GM21526 (cell line): ENCODE measurements at regions not wholly inside any gene's neighbourhood (a gene's known extent, or its start where the extent isn't known, plus 50 kb on each side); places are given as distances from the start of the nearest gene placed in this dataset.

Experiments
- ATAC-seq: cut with Tn5 transposase; IDR thresholded peaks from one replicate; pipeline ENCODE4 v1.9.1; 2021; ENCODE audit warnings: moderate library complexity; ENCODE audit not compliant: unreplicated experiment, low FRiP score

GRCh38 chr4:110675426-110675825 is 52.5 kb upstream of the PITX2 start:
- ATAC-seq = no peak

DNA sequence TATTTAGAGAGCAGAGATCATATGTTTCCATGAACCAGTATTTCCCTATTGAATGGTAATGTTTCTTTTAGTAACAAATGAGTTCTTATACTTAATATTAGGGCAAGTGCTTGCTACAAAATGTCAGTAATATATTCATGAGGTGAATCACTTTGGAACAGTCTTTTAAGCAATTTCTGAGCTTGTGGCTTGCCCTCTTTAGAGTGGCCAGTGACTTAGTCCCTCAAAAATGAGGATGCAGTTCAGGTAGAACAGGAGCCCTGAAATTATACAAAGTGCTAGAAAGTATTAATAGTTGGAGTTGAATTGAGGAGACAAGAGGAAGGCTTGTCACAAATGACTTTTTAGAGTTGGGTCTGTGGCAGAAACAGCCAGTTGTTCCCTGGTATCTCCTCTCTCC is 53.4 kb upstream of the PITX2 start:
- ATAC-seq = no peak

DNA sequence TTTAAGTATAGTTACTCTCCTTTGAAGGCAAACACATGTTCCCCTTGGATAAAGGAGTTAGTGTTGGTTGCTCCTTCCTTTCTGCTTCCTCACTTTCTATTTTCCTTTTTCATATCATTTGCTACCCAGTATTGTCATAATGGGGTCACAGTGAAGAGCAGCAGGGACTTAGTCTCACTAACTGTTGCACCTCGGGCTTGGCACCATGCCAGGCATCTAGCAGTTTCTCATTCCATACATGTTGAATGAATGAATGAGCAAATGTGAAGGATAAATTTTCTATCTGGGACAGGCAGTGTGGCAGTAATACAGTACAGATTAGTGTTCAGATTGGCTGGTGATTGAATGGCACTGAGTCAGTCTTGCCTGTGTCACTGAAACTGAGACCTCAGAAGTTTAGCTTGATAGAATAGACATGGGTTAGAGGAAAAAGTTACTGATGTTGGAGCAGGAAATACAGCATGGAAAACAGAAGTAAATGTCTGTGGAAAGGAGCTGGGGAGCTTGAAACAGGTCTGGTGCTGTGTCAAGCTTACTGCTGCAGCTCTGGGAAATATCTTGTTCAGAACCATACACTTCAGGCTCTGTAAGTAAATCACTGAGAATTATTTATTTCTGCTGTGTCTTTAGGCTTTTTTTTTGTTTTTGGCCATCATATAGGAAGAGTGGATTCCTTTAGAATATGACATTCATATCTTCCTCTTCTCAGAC is 55.8 kb upstream of the PITX2 start:
- no peak for ATAC-seq

- no peak for ATAC-seq
These were observed 57.4 kb upstream of the PITX2 start for GRCh38 chr4:110680265-110680664.

GRCh38 chr4:110681381-110681780 is 58.5 kb upstream of the PITX2 start:
- no peak for ATAC-seq

- ATAC-seq = no peak
These were observed 59.4 kb upstream of the PITX2 start for GRCh38 chr4:110682311-110682710.

GRCh38 chr4:110683601-110684000 is 60.7 kb upstream of the PITX2 start:
- no peak for ATAC-seq

- ATAC-seq = no peak
These were observed 79.4 kb upstream of the PITX2 start for GRCh38 chr4:110702326-110702725.

GRCh38 chr4:110704748-110705439 is 82.0 kb upstream of the PITX2 start:
- ATAC-seq = no peak

- ATAC-seq = no peak
These were observed 82.5 kb upstream of the PITX2 start for GRCh38 chr4:110705440-110705782.

DNA sequence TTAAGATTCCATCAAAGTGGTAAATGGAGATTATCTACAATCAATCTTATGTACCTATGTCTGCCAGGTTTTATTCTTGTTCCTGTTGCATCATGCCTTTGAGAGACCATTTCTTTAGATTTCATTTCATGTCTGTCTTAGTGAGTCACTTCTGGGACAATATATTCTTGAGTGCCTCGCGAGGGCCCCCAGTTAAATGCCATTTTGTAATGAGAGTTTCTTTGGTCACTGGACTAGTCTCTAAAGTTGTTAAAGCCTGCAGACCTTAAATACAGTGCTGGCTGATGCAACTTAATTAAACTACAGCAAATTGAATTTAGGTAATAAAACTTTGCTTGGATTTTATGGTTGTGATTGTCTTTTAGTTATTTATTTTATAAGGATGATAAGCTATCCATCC is 87.2 kb upstream of the PITX2 start:
- ATAC-seq = no peak

- no peak for ATAC-seq
These were observed 89.6 kb upstream of the PITX2 start for GRCh38 chr4:110712486-110712885.

GRCh38 chr4:110730318-110730717 is 107.4 kb upstream of the PITX2 start:
- ATAC-seq = no peak

DNA sequence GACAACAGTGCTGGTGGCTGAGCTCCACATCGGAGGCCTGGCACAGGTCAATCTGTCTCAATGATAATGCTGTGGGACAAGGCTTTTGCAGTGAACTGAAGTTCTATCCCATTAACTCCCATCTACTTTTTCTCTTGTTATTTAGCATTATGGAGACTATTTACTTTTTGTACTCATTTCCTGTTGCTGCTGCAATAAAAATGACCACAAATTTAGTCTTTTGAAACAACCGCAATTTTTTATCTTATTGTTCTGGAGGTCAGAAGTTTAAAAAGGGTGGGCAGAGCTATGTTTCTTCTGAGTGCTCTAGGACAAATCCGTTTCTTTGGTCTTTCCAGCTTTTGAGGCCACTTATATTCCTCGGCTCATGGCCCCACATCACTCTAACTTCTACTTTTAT is 111.0 kb upstream of the PITX2 start:
- ATAC-seq = no peak

DNA sequence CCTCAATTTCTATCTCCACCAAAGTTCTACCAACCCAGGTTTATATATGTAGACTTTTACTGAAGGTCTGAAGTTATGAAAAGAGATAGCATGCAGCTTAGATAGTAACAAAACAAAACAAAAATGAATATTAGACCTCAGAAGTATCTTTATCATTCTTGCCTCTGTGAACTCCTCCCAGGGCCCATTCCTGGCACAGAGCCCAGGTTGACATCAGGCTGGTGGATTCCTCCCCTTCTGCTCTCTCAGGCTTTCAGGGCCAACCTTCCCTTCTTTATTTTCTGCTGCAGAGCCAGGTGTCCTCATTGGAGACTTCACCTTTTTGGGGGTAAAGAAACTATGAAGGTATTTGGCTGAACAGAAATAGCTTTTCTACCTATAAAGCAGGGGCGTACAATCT is 112.8 kb upstream of the PITX2 start:
- ATAC-seq = no peak

DNA sequence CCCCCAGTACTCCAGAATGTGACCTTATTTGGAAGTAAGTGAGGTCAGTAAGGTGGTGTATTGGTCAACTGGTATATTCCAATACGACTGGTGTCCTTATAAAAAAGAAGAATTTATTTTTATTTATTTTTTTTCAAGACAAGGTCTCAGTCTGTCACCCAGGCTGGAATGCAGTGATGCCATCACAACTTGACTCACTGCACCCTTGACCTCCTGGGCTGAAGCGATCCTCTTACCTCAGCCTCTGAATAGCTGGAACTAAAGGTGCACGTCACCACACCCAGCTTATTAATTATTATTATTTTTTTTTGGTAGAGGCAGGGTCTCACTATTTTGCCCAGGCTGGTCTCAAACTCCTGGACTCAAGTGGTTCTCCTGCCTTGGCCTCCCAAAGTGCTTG is 115.1 kb upstream of the PITX2 start:
- ATAC-seq = no peak

DNA sequence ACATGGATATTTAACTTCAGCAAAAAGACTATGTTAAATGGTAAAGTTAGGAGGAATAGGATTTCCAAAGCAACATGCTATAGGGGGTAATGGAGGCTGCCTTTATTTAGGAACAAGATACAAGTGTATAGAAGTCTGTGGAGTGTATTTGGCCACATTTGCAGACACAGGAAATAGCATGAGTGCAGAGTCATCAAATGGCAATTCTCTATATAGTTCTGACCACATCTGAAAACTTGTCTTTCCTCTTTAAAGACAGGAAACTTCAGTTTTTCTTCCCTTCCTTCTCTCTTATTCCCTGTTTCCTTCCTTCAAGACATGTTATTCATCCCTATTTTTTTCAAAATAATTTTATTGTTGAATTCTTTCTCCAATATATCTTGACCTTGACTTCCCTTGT is 119.3 kb upstream of the PITX2 start:
- ATAC-seq = no peak

DNA sequence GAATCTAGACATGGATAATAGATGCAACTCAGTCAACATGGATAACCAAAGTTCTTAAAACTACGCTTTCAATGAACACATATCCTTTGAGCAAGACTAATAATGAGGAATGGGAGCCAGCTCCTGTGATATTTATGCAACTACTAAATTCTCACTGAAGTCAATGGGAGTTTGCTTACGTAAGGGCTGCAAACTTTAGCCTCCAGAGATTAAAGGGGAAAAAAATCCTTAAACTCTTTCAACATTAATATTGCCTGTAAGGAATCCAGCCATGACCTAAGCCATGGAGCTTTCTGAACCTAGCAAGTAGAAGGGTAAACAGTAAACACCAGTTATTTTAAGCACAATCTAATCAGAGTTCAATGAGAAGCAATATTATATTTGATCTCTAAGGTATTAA is 125.2 kb upstream of the PITX2 start:
- no peak for ATAC-seq

- no peak for ATAC-seq
These were observed 128.3 kb upstream of the PITX2 start for GRCh38 chr4:110751183-110751582.

DNA sequence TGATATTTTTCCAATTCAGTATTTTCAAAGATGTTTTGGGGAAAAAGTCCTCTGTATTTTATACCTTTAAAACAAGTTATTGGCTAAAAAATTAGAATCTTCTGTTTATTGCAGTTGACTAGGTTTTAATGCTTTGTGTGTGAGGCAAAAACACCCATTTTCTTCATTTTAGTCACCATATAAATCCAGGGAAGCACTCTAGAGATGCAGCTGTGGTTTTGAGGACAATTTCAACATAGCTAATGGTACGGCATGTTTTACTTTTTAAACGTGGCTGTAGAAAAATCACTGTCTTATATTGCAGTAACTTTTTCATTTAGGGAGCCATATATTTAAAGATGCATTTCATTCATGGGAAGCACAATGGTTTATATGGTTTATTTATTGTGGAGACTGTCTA is 129.1 kb upstream of the PITX2 start:
- no peak for ATAC-seq

GRCh38 chr4:110753466-110753865 is 130.6 kb upstream of the PITX2 start:
- no peak for ATAC-seq

DNA sequence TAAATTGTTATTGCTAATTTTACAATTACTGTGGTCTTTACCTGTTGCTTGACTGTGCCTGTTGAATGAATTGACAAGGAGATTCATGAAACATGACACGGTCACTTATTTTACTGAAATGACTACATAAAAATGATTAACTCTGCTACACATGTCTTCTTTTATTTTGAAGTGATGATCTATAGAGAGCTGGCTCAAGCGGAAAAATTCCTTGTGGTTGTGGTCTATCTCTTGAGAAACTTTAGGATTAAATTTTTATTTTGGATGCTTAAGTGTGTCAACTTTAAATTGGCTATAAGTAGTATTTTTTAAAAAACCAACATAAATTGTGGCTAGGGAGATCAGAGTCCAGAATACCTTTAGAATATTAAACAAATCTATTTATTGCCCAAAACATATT is 131.8 kb upstream of the PITX2 start:
- no peak for ATAC-seq

DNA sequence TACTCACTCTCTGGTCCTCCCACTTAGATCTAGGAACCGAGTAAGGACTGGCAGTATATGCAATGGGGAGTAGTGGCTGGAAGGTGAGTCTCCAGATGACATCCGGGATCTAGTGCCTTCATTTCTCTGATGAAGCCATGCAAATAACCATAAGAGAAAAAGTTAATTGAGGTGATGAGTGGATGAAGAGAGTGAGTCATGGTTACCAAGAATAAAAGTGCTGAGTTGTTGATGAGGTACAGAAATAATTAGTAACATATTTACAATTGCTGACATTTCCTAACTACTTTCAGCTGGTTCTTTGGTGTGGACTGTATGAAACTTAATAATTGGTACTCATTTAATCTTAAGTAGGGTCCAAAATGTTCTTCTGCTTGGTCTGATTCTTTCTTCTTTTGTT is 146.7 kb upstream of the PITX2 start:
- no peak for ATAC-seq
